Neural cell (in vitro differentiated cells): ENCODE measurements at regions not wholly inside any gene's neighbourhood (a gene's known extent, or its start where the extent isn't known, plus 50 kb on each side); places are given as distances from the start of the nearest gene placed in this dataset.

Experiments
- H2AFZ ChIP-seq: fragments of 200-600, 300-800 bp; sonication (generic), shearing (Covaris generic); 2 replicates; pipeline ENCODE4 v1.6.0; 2014; ENCODE audit warnings: low read depth, mild to moderate bottlenecking, antibody characterized with exemption, low read length, moderate library complexity
- H3F3A ChIP-seq: fragments of 200-600 bp; shearing (Covaris generic); 2 replicates; pipeline ENCODE4 v1.6.1; 2016; ENCODE audit warnings: mild to moderate bottlenecking, moderate library complexity, mixed read lengths, antibody characterized with exemption, low read length; ENCODE audit not compliant: insufficient read depth, poor library complexity, severe bottlenecking
- H3K27ac ChIP-seq: fragments of 200-600, 300-800 bp; sonication (generic), shearing (Covaris generic); 2 replicates; pipeline ENCODE4 v1.5.1; 2014; ENCODE audit warnings: mild to moderate bottlenecking, low read length, moderate library complexity
- H3K27me3 ChIP-seq: fragments of 300-800, 200-600 bp; sonication (generic), shearing (Covaris generic); 2 replicates; pipeline ENCODE4 v1.6.0; 2014; ENCODE audit warnings: mild to moderate bottlenecking, low read depth, low read length, moderate library complexity; ENCODE audit not compliant: insufficient read depth
- H3K36me3 ChIP-seq: fragments of 300-800, 200-600 bp; sonication (generic), shearing (Covaris generic); 2 replicates; pipeline ENCODE4 v1.5.1; 2014; ENCODE audit warnings: mild to moderate bottlenecking, antibody characterized with exemption, low read length, moderate library complexity; ENCODE audit not compliant: insufficient read depth
- H3K4me2 ChIP-seq: fragments of 300-800, 200-600 bp; sonication (generic), shearing (Covaris generic); 2 replicates; pipeline ENCODE4 v1.6.0; 2014; ENCODE audit warnings: mild to moderate bottlenecking, low read length
- H3K4me3 ChIP-seq: fragments of 300-800, 200-600 bp; sonication (generic), shearing (Covaris generic); 2 replicates; pipeline ENCODE4 v1.5.1; 2014; ENCODE audit warnings: mild to moderate bottlenecking, low read length, moderate library complexity
- H3K79me2 ChIP-seq: fragments of 200-600 bp; shearing (Covaris generic); replicated peaks from 2 replicates; pipeline ENCODE4 v1.6.0; 2014; ENCODE audit warnings: mild to moderate bottlenecking, low read length, moderate library complexity; ENCODE audit not compliant: insufficient read depth
- H3K9ac ChIP-seq: fragments of 300-800, 200-600 bp; sonication (generic), shearing (Covaris generic); 2 replicates; pipeline ENCODE4 v1.6.1; 2016; ENCODE audit warnings: mild to moderate bottlenecking, low read length, mixed read lengths
- H3K9me2 ChIP-seq: fragments of 200-600 bp; shearing (Covaris generic); 2 replicates; pipeline ENCODE4 v1.6.1; 2016; ENCODE audit warnings: mild to moderate bottlenecking, low read length, mixed read lengths; ENCODE audit not compliant: insufficient read depth
- H3K9me3 ChIP-seq: fragments of 200-600, 300-800 bp; sonication (generic), shearing (Covaris generic); 2 replicates; pipeline ENCODE4 v1.6.1; 2016; ENCODE audit warnings: mild to moderate bottlenecking, mixed run types, low read length, moderate library complexity, mixed read lengths
- H4K20me1 ChIP-seq: fragments of 200-600 bp; shearing (Covaris generic); 2 replicates; pipeline ENCODE4 v1.6.1; 2016; ENCODE audit warnings: mild to moderate bottlenecking, mixed run types; ENCODE audit not compliant: insufficient read depth
- EP300 ChIP-seq: fragments of 450-650 bp; conservative IDR thresholded peaks from 2 replicates; pipeline ENCODE4 v1.6.1; 2014; ENCODE audit warnings: antibody characterized with exemption, mild to moderate bottlenecking, moderate library complexity; ENCODE audit not compliant: poor library complexity, severe bottlenecking
- EZH2 ChIP-seq: fragments of 200-600, 300-800 bp; shearing (Covaris generic), sonication (generic); IDR thresholded peaks from 2 replicates; pipeline ENCODE4 v1.6.1; 2014; ENCODE audit warnings: antibody characterized with exemption, low read length, borderline replicate concordance, mild to moderate bottlenecking; ENCODE audit not compliant: insufficient read depth, poor library complexity, severe bottlenecking
- MXI1 ChIP-seq: fragments of 450-650 bp; conservative IDR thresholded peaks from 2 replicates; pipeline ENCODE4 v1.6.1; 2014; ENCODE audit warnings: antibody characterized with exemption, mild to moderate bottlenecking; ENCODE audit not compliant: poor library complexity, severe bottlenecking
- POLR2AphosphoS5 ChIP-seq: IDR thresholded peaks from 2 replicates; pipeline ENCODE4 v1.6.1; 2012
- RAD21 ChIP-seq: fragments of 450-650 bp; conservative IDR thresholded peaks from 2 replicates; pipeline ENCODE4 v1.6.1; 2014; ENCODE audit warnings: antibody characterized with exemption, mild to moderate bottlenecking, moderate library complexity
- REST ChIP-seq: IDR thresholded peaks from 2 replicates; pipeline ENCODE4 v1.6.1; 2012; ENCODE audit warnings: borderline replicate concordance
- SMC3 ChIP-seq: fragments of 450-650 bp; conservative IDR thresholded peaks from 2 replicates; pipeline ENCODE4 v1.6.1; 2014; ENCODE audit warnings: antibody characterized with exemption, mild to moderate bottlenecking, moderate library complexity; ENCODE audit not compliant: poor library complexity
- TAF1 ChIP-seq: IDR thresholded peaks from 2 replicates; pipeline ENCODE4 v1.6.1; 2012; ENCODE audit warnings: low read depth
- TF ChIP-seq, protein P1 (sequence below): fragments of 450-650 bp; IDR thresholded peaks from 2 replicates; pipeline ENCODE4 v1.5.1; 2014; ENCODE audit warnings: antibody characterized with exemption, mild to moderate bottlenecking, moderate library complexity; ENCODE audit not compliant: poor library complexity, severe bottlenecking

DNA sequence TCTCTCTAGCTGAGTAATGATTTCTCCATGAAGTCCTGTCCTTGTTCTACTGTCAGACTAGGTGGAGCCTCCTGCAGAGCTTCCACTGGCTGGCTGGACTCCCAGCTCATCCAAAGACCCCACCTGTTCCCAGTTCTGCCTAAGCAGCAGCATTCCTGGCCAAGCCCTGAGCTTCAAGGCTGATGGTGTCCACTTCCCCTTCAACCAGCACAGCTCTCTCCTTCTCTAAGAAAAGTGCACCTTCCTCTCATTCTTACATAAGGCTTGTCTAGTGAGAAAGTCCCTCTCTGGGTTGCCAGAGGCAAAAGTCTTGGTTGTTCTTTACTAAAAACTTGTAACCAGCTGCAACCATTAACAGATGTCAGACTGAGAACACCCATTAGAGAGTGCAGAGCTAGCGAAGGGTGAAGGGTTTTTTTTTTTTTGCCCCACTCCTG, 58.9 kb downstream of the CXCR4 start:
- Histone ChIP-seq H2AFZ (no peak overlapping the region), H3K9me3 (no peaks in the 10 kb centered on the region), H3K36me3 (no peaks in the 10 kb centered on the region)

DNA sequence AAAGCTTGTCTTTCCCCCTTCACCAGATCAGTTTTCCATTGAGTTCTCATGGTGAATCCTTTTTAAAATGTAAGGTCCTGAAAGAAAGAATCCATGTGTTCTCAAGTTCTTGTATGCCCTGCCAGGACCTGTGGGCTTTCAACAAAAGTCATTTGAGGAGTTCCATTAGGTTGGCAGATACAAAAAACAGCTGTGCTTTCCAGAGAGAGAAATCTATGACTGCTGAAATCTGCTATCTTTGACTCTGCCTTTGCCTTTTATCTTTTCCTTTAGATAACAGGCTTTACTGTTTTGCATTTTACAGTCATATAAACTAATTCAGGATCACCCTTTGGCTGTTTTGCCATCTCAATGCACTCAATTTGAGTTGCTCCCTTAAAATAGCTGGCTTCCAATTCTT, 59.7 kb downstream of the CXCR4 start:
- Histone ChIP-seq H3K36me3 (no peaks in the 10 kb centered on the region), H2AFZ (no peak overlapping the region), H4K20me1 (no peaks in the 10 kb centered on the region), H3K9me3 (no peaks in the 10 kb centered on the region), H3K79me2 (no peaks in the 10 kb centered on the region), H3K27ac (no peak overlapping the region), H3K4me2 (no peak overlapping the region), H3K27me3 (no peaks in the 10 kb centered on the region), H3K9me2 (no peaks in the 10 kb centered on the region), H3F3A (no peaks in the 10 kb centered on the region), H3K4me3 (no peak overlapping the region), H3K9ac (no peak overlapping the region)
- TF ChIP-seq MXI1 (no peak), SMC3 (no peak), RAD21 (no peak), REST (no peak), EZH2 (no peak), POLR2AphosphoS5 (no peak), TAF1 (no peak)
- TF ChIP-seq, protein P1, sequence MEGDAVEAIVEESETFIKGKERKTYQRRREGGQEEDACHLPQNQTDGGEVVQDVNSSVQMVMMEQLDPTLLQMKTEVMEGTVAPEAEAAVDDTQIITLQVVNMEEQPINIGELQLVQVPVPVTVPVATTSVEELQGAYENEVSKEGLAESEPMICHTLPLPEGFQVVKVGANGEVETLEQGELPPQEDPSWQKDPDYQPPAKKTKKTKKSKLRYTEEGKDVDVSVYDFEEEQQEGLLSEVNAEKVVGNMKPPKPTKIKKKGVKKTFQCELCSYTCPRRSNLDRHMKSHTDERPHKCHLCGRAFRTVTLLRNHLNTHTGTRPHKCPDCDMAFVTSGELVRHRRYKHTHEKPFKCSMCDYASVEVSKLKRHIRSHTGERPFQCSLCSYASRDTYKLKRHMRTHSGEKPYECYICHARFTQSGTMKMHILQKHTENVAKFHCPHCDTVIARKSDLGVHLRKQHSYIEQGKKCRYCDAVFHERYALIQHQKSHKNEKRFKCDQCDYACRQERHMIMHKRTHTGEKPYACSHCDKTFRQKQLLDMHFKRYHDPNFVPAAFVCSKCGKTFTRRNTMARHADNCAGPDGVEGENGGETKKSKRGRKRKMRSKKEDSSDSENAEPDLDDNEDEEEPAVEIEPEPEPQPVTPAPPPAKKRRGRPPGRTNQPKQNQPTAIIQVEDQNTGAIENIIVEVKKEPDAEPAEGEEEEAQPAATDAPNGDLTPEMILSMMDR: no peak

More for the DNA sequence above, 58.9 kb downstream of the CXCR4 start:
- H3K9ac ChIP-seq: no peak overlapping the region
- H3K4me2 ChIP-seq: no peak overlapping the region
- H3K9me2 ChIP-seq: no peaks in the 10 kb centered on the region
- TF ChIP-seq POLR2AphosphoS5 (no peak), EP300 (no peak), REST (no peak), MXI1 (no peak), RAD21 (no peak), EZH2 (no peak), SMC3 (no peak), TAF1 (no peak)
- TF ChIP-seq, protein P1: no peak
- no peak overlapping the region for H3K27ac ChIP-seq
- no peaks in the 10 kb centered on the region for H3F3A ChIP-seq
- H3K79me2 ChIP-seq: no peaks in the 10 kb centered on the region
- H3K4me3 ChIP-seq: no peak overlapping the region
- H3K27me3 ChIP-seq: no peaks in the 10 kb centered on the region
- H4K20me1 ChIP-seq: no peaks in the 10 kb centered on the region
